ENCODE measurements at regions not wholly inside any gene's neighbourhood (a gene's known extent, or its start where the extent isn't known, plus 50 kb on each side); places are given as distances from the start of the nearest gene placed in this dataset.

GRCh38 chr12:125451408-125451807, 386.2 kb downstream of the AACS start:
- Histone ChIP-seq H3K9me3 (peaks cover 0 to 9% (median 6%) of the 10 kb centered on the region in 3 donors), H3K36me3 (no peaks in the 10 kb centered on the region), H3K4me3 (no peak overlapping the region), H3K27ac (no peak overlapping the region), H3K4me1 (no peaks in the 10 kb centered on the region), H3K27me3 (no peaks in the 10 kb centered on the region)
- DNase-seq, result no peak
- intact Hi-C loops (cut with DNase I), result no loop called here
- no peak for TF ChIP-seq CTCF (IDR thresholded peaks at IDR 0.05)
- no peak for TF ChIP-seq POLR2A (IDR thresholded peaks at IDR 0.05)
- 34 to 38% methylated on average over 2 of the region's 2 CpGs for WGBS, 2 donors

DNA sequence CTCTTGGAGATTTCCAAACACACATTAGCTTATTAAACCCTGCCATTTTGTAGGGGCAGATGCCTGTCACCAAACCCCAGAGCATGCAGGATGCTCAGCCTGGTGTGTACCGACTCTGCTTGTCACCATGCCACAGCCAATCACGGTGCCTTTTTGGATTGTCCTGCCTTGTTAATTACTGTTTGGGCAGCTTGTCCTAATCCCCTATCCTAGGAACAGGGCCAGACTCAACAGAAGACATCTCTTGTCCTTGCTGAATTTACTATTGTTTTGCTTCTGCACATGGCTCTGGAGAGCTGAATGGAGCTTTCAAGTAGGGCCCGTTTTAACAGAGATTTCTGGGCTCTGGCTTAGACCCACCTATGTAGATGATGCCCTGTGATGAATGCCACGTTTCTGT, 388.5 kb downstream of the AACS start:
- H3K4me3 ChIP-seq, result no peak overlapping the region
- H3K4me1 ChIP-seq, result no peaks in the 10 kb centered on the region
- H3K27me3 ChIP-seq, result peaks cover 0 to 3% (median 0%) of the 10 kb centered on the region in 4 donors
- TF ChIP-seq CTCF (IDR thresholded peaks at IDR 0.05) (no peak), POLR2A (IDR thresholded peaks at IDR 0.05) (no peak)
- 47 to 53% methylated on average over 4 of the region's 4 CpGs for WGBS, 2 donors
- DNase-seq, result no peak
- no peaks in the 10 kb centered on the region for H3K36me3 ChIP-seq
- no peak overlapping the region for H3K27ac ChIP-seq
- H3K9me3 ChIP-seq, result peaks cover 0 to 4% (median 0%) of the 10 kb centered on the region in 3 donors
- intact Hi-C loops (cut with DNase I), result no loop called here

- TF ChIP-seq CTCF (IDR thresholded peaks at IDR 0.05) (no peak), POLR2A (IDR thresholded peaks at IDR 0.05) (no peak)
- H3K4me3 ChIP-seq, result no peak overlapping the region
- 59 to 60% methylated on average over 3 of the region's 3 CpGs for WGBS, 2 donors
- intact Hi-C loops (cut with DNase I), result no loop called here
- peaks cover 0 to 4% (median 0%) of the 10 kb centered on the region in 3 donors for H3K9me3 ChIP-seq
- no peaks in the 10 kb centered on the region for H3K4me1 ChIP-seq
- H3K36me3 ChIP-seq, result no peaks in the 10 kb centered on the region
- peaks cover 0 to 3% (median 0%) of the 10 kb centered on the region in 4 donors for H3K27me3 ChIP-seq
- H3K27ac ChIP-seq, result no peak overlapping the region
- no peak for DNase-seq
Observed at GRCh38 chr12:125454291-125454690, 389.1 kb downstream of the AACS start.

DNA sequence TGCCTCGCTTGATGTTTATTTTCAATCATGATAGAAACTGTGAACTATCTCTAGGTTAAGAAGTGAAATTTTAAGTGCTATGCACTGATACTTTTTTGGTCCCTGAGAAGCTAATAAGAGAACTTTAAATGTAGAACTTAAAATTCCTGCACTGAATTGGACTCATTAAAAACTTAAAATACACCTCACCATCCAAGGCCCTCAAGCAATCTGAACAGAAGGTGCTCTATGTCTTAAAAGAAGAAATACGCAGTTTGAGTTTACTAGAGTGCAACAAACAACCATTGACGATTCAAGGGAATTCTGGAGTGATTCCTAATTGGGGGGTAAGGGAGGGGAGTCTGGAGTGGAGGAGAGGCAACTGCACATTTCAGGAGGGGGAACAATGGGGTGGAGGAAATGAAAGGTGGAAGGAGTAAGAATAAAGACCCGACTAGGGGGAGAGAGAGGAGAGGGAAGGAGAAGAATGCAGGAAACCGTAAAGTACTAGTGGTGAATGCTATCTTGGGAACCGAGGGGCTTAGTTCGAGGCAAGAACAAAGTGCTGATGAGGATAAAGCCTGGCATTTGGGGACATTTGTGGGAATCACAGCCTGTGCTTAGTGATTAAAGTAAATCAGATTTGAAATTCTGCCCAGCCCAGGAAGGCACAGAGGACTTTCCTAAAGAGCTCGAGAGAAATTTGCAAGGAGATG, 389.7 kb downstream of the AACS start:
- H3K4me3 ChIP-seq, result no peak overlapping the region
- WGBS, 2 donors, result 51 to 52% methylated on average over 8 of the region's 8 CpGs
- H3K9me3 ChIP-seq, result peaks cover 0 to 4% (median 0%) of the 10 kb centered on the region in 3 donors
- peaks cover 0 to 3% (median 0%) of the 10 kb centered on the region in 4 donors for H3K27me3 ChIP-seq
- TF ChIP-seq CTCF (IDR thresholded peaks at IDR 0.05) (no peak), POLR2A (IDR thresholded peaks at IDR 0.05) (no peak)
- H3K4me1 ChIP-seq, result no peaks in the 10 kb centered on the region
- H3K36me3 ChIP-seq, result no peaks in the 10 kb centered on the region
- DNase-seq, result no peak
- no peak overlapping the region for H3K27ac ChIP-seq
- intact Hi-C loops (cut with DNase I), result no loop called here

- H3K36me3 ChIP-seq, result no peaks in the 10 kb centered on the region
- H3K9me3 ChIP-seq, result peaks cover 0 to 4% (median 0%) of the 10 kb centered on the region in 3 donors
- intact Hi-C loops (cut with DNase I), result no loop called here
- H3K4me1 ChIP-seq, result no peaks in the 10 kb centered on the region
- no peak overlapping the region for H3K27ac ChIP-seq
- WGBS, 2 donors, result 40 to 47% methylated on average over 4 of the region's 4 CpGs
- no peak overlapping the region for H3K4me3 ChIP-seq
- peaks cover 0 to 3% (median 0%) of the 10 kb centered on the region in 4 donors for H3K27me3 ChIP-seq
- no peak for TF ChIP-seq POLR2A (IDR thresholded peaks at IDR 0.05)
- no peak for TF ChIP-seq CTCF (IDR thresholded peaks at IDR 0.05)
- no peak for DNase-seq
Observed at GRCh38 chr12:125455556-125455955, 390.3 kb downstream of the AACS start.
